WTC11 (cell line): ENCODE measurements at regions not wholly inside any gene's neighbourhood (a gene's known extent, or its start where the extent isn't known, plus 50 kb on each side); places are given as distances from the start of the nearest gene placed in this dataset.

Experiments
- CTCF ChIP-seq: fragments of 200-600 bp; IDR thresholded peaks from 2 replicates; pipeline ENCODE4 v1.8.0; 2022; ENCODE audit warnings: antibody characterized with exemption
- ZNF138 ChIP-seq: sonication (generic); formaldehyde crosslinking; conservative IDR thresholded peaks from 2 replicates; pipeline ENCODE4 v1.8.1; 2022; ENCODE audit warnings: mild to moderate bottlenecking, moderate library complexity, missing genetic modification reagents
- TF ChIP-seq, protein P1 (sequence below): sonication (generic); formaldehyde crosslinking; IDR thresholded peaks from 2 replicates; pipeline ENCODE4 v1.8.0; 2022; ENCODE audit warnings: mild to moderate bottlenecking, missing genetic modification reagents

GRCh38 chr13:44133626-44134025 is 240.0 kb upstream of the SERP2 start:
- no peak for TF ChIP-seq CTCF
- TF ChIP-seq, protein P1, sequence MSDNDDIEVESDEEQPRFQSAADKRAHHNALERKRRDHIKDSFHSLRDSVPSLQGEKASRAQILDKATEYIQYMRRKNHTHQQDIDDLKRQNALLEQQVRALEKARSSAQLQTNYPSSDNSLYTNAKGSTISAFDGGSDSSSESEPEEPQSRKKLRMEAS (CRISPR knock-in tag), result no peak
- no peak for TF ChIP-seq ZNF138 (CRISPR knock-in tag)
